ENCODE measurements at regions not wholly inside any gene's neighbourhood (a gene's known extent, or its start where the extent isn't known, plus 50 kb on each side); places are given as distances from the start of the nearest gene placed in this dataset.

- DNase-seq, result no peak
Measured at GRCh38 chr9:80569236-80569635, 997.5 kb downstream of the TLE4 start.

GRCh38 chr9:80561526-80561925 is 989.8 kb downstream of the TLE4 start:
- DNase-seq, result no peak

GRCh38 chr9:80560976-80561375 is 989.2 kb downstream of the TLE4 start:
- no peak for DNase-seq

GRCh38 chr9:80557256-80557655 is 985.5 kb downstream of the TLE4 start:
- DNase-seq, result no peak

GRCh38 chr9:80556631-80557030 is 984.9 kb downstream of the TLE4 start:
- no peak for DNase-seq

- no peak for DNase-seq
Measured at GRCh38 chr9:80555782-80556325, 984.1 kb downstream of the TLE4 start.

- no peak for DNase-seq
Measured at GRCh38 chr9:80554856-80555255, 983.1 kb downstream of the TLE4 start.

- no peak for DNase-seq
Measured at GRCh38 chr9:80554301-80554700, 982.5 kb downstream of the TLE4 start.

GRCh38 chr9:80552931-80553330 is 981.2 kb downstream of the TLE4 start:
- no peak for DNase-seq

- DNase-seq, result no peak
Measured at GRCh38 chr9:80550181-80550580, 978.4 kb downstream of the TLE4 start.

- no peak for DNase-seq
Measured at GRCh38 chr9:80547613-80548012, 975.8 kb downstream of the TLE4 start.

GRCh38 chr9:80540387-80540786 is 968.6 kb downstream of the TLE4 start:
- no peak for DNase-seq

- no peak for DNase-seq
Measured at GRCh38 chr9:80538976-80539375, 967.2 kb downstream of the TLE4 start.

- DNase-seq, result no peak
Measured at GRCh38 chr9:80522465-80522864, 950.7 kb downstream of the TLE4 start.

- DNase-seq, result no peak
Measured at GRCh38 chr9:80521151-80521550, 949.4 kb downstream of the TLE4 start.

- no peak for DNase-seq
Measured at GRCh38 chr9:80520231-80520630, 948.5 kb downstream of the TLE4 start.

- DNase-seq, result no peak
Measured at GRCh38 chr9:80518441-80518840, 946.7 kb downstream of the TLE4 start.

GRCh38 chr9:80516679-80517078 is 944.9 kb downstream of the TLE4 start:
- DNase-seq, result no peak

GRCh38 chr9:80509358-80509757 is 937.6 kb downstream of the TLE4 start:
- no peak for DNase-seq

GRCh38 chr9:80507611-80508010 is 935.8 kb downstream of the TLE4 start:
- peak in 1 of 3 experiments; percentile 40 for DNase-seq

- no peak for DNase-seq
Measured at GRCh38 chr9:80504601-80505230, 933.0 kb downstream of the TLE4 start.

GRCh38 chr9:80503671-80504281 is 932.0 kb downstream of the TLE4 start:
- no peak for DNase-seq

GRCh38 chr9:80502306-80502705 is 930.5 kb downstream of the TLE4 start:
- DNase-seq, result no peak

- no peak for DNase-seq
Measured at GRCh38 chr9:80501635-80502034, 929.9 kb downstream of the TLE4 start.

GRCh38 chr9:80500300-80500699 is 928.5 kb downstream of the TLE4 start:
- DNase-seq, result no peak
